BLaER1 treated with 17β-estradiol and CSF1 and Interleukin-3, amounts not matched to agents 10 nM and 100 nM (cell line): ENCODE measurements at regions not wholly inside any gene's neighbourhood (a gene's known extent, or its start where the extent isn't known, plus 50 kb on each side); places are given as distances from the start of the nearest gene placed in this dataset.

Source experiments
- H3K27ac ChIP-seq, 11 experiments: shearing (Covaris generic); formaldehyde crosslinking; 2 replicates each; pipeline ENCODE4 v1.8.1; 2022
- H3K27me3 ChIP-seq, 11 experiments: shearing (Covaris generic); formaldehyde crosslinking; 2 replicates each; pipeline ENCODE4 v1.8.1; 2022
- H3K36me3 ChIP-seq, 11 experiments: shearing (Covaris generic); formaldehyde crosslinking; 2 replicates each; pipeline ENCODE4 v1.8.1; 2022
- H3K4me1 ChIP-seq, 10 experiments: shearing (Covaris generic); formaldehyde crosslinking; 2 replicates each; pipeline ENCODE4 v1.8.1; 2022
- H3K4me2 ChIP-seq, 11 experiments: shearing (Covaris generic); formaldehyde crosslinking; 2 replicates each; pipeline ENCODE4 v1.8.1; 2022
- H3K4me3 ChIP-seq, 10 experiments: shearing (Covaris generic); formaldehyde crosslinking; 2 replicates each; pipeline ENCODE4 v1.8.1; 2022
- H3K9ac ChIP-seq, 11 experiments: shearing (Covaris generic); formaldehyde crosslinking; 2 replicates each; pipeline ENCODE4 v1.8.1; 2022
- H3K9me3 ChIP-seq, 11 experiments: shearing (Covaris generic); formaldehyde crosslinking; replicated peaks in 1 of 11; 2 replicates each; pipeline ENCODE4 v1.8.1; 2022
- H4K20me1 ChIP-seq, 11 experiments: shearing (Covaris generic); formaldehyde crosslinking; 2 replicates each; pipeline ENCODE4 v1.8.1; 2022
- Cebpa-rat ChIP-seq, 11 experiments: shearing (Covaris generic); IDR thresholded peaks; 2 replicates each; pipeline ENCODE4 v1.8.1; 2022

DNA sequence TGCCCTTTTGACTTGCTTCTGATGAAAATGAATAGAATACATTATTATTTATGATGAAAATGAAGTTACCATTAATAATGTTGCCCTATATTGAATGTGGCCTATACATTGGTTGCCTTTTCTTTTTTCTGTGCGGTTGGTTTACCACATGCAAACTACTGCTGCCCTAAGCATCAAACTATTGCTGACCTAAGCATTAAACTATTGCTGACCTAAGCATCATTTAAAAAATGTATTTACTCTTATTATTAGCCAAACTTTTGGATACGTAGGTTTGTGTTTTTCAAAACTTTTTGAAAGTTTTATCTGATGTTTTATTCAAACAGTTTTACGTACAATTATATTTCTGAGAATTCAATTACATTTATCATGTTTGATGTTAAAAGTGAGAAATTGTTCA is 76.0 kb upstream of the CDH10 start:
- no peak overlapping the region for H3K9ac ChIP-seq
- H3K4me1 ChIP-seq: no peaks in the 10 kb centered on the region
- no peak overlapping the region for H3K27ac ChIP-seq
- no peaks in the 10 kb centered on the region for H3K9me3 ChIP-seq
- no peaks in the 10 kb centered on the region for H4K20me1 ChIP-seq
- H3K27me3 ChIP-seq: no peaks in the 10 kb centered on the region
- no peaks in the 10 kb centered on the region for H3K36me3 ChIP-seq
- no peak overlapping the region for H3K4me3 ChIP-seq
- H3K4me2 ChIP-seq: no peak overlapping the region
- TF ChIP-seq Cebpa-rat (IDR thresholded peaks at IDR 0.05): no peak

DNA sequence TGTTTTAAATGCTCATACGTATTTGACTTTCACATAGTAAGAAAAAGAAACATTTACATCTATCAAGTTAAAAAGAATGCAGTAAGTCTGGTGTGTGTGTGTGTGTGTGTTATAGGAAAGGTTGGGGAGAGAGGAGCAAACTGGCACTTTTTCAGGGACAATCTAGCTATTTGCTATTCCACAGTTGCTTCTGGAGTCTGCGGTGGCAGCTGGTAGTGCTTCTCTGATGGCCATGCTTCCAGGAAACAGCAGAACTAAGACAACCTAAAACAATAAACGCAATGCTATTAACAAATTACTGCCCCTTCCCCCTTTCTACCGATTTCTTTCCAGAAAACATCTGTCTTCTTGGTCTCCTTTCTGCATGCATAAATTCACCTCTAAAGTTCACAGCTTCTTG is 70.0 kb upstream of the CDH10 start:
- no peaks in the 10 kb centered on the region for H3K36me3 ChIP-seq
- H3K9me3 ChIP-seq: no peaks in the 10 kb centered on the region
- H3K4me3 ChIP-seq: no peak overlapping the region
- H3K27me3 ChIP-seq: no peaks in the 10 kb centered on the region
- no peak overlapping the region for H3K4me2 ChIP-seq
- no peaks in the 10 kb centered on the region for H3K4me1 ChIP-seq
- no peak overlapping the region for H3K27ac ChIP-seq
- TF ChIP-seq Cebpa-rat (IDR thresholded peaks at IDR 0.05): no peak
- no peaks in the 10 kb centered on the region for H4K20me1 ChIP-seq
- no peak overlapping the region for H3K9ac ChIP-seq

DNA sequence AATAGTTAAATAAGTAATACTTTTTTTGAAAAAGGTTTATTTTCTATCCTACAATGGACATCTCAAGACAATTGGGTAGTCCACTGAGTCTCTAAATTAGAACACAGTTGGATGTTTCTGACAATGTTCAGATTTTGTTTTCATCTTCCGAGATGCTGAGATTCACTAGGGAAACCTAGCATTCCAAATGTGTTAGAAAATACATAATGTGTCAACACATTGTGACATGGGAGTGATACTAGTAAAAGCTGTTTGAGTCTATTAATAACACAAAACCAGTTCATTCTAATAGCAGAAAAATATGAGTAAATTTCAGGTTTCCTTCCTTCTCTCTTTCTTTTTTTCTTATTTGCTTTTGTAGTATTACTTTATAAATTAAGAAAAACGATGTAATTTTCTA is 68.2 kb upstream of the CDH10 start:
- no peak overlapping the region for H3K27ac ChIP-seq
- H3K36me3 ChIP-seq: no peaks in the 10 kb centered on the region
- H3K4me3 ChIP-seq: no peak overlapping the region
- H3K9me3 ChIP-seq: no peaks in the 10 kb centered on the region
- TF ChIP-seq Cebpa-rat (IDR thresholded peaks at IDR 0.05): no peak
- H3K4me1 ChIP-seq: no peaks in the 10 kb centered on the region
- no peak overlapping the region for H3K9ac ChIP-seq
- no peaks in the 10 kb centered on the region for H3K27me3 ChIP-seq
- no peak overlapping the region for H3K4me2 ChIP-seq
- no peaks in the 10 kb centered on the region for H4K20me1 ChIP-seq

DNA sequence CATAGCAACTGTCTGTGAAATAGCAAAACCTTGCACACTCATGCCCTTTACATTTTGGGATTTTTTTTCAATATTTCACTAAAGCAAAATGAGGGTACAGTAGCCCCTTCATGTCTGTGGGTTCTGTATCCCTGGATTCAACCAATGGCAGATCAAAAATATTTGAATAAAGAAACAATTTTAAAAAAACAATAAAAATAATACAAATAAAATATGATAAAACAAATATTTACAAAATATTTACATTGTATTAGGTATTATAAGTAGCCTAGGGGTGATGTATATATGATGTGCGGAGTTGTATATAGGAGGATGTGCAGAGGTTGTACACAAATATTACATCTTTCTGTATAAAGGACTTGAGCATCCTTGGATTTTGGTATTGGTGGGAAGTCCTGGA is 67.3 kb upstream of the CDH10 start:
- no peak overlapping the region for H3K9ac ChIP-seq
- no peak overlapping the region for H3K4me2 ChIP-seq
- no peak overlapping the region for H3K4me3 ChIP-seq
- no peaks in the 10 kb centered on the region for H3K4me1 ChIP-seq
- no peak overlapping the region for H3K27ac ChIP-seq
- H3K27me3 ChIP-seq: no peaks in the 10 kb centered on the region
- no peaks in the 10 kb centered on the region for H3K36me3 ChIP-seq
- no peaks in the 10 kb centered on the region for H3K9me3 ChIP-seq
- H4K20me1 ChIP-seq: no peaks in the 10 kb centered on the region; a peak in 1 of 22 replicates
- TF ChIP-seq Cebpa-rat (IDR thresholded peaks at IDR 0.05): no peak

DNA sequence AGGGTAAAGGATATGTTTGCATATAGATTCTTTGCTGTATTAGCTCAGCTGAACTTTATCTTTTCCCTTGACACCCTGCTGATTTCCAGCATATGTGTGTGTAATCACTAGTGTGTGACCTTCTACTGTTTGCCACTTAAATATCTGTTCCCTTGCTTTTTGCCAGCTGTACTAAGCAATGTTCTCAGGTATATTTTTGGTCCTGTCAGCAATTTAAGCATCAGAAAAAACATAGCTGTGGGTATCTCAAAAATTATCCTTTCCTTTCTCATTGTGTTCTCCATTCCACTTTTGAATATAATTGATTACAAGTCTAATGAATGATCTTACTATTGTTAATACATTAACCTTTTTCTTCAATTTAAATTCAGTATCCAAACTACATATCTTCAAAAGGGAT is 59.2 kb upstream of the CDH10 start:
- Histone ChIP-seq H3K27ac (no peak overlapping the region), H3K36me3 (no peaks in the 10 kb centered on the region), H3K9ac (no peak overlapping the region), H3K4me2 (no peak overlapping the region), H3K4me3 (no peak overlapping the region), H3K4me1 (no peaks in the 10 kb centered on the region), H4K20me1 (no peaks in the 10 kb centered on the region; a peak in 1 of 22 replicates), H3K27me3 (no peaks in the 10 kb centered on the region), H3K9me3 (no peaks in the 10 kb centered on the region)
- TF ChIP-seq Cebpa-rat (IDR thresholded peaks at IDR 0.05): no peak
